SU-DHL-6 (cell line): ENCODE measurements at regions not wholly inside any gene's neighbourhood (a gene's known extent, or its start where the extent isn't known, plus 50 kb on each side); places are given as distances from the start of the nearest gene placed in this dataset.

Experiments used
- H2AFZ ChIP-seq: fragments of 200-600 bp; sonication (generic); 2 replicates; pipeline ENCODE4 v1.6.1; 2014; ENCODE audit warnings: low read depth, mild to moderate bottlenecking, moderate library complexity, mixed read lengths, antibody characterized with exemption, low read length; ENCODE audit not compliant: severe bottlenecking
- H3F3A ChIP-seq: fragments of 200-600 bp; shearing (Covaris generic); 2 replicates; pipeline ENCODE4 v1.6.0; 2016; ENCODE audit warnings: antibody characterized with exemption, mild to moderate bottlenecking; ENCODE audit not compliant: insufficient read depth
- H3K27ac ChIP-seq: fragments of 200-600 bp; sonication (generic); 2 replicates; pipeline ENCODE4 v1.5.1; 2016; ENCODE audit warnings: low read depth, mild to moderate bottlenecking, low read length, moderate library complexity, mixed read lengths
- H3K27me3 ChIP-seq: fragments of 200-600 bp; sonication (generic), shearing (Covaris generic); 2 replicates; pipeline ENCODE4 v1.6.0; 2014; ENCODE audit warnings: mild to moderate bottlenecking, low read length
- H3K36me3 ChIP-seq: fragments of 200-600 bp; sonication (generic); 2 replicates; pipeline ENCODE4 v1.6.1; 2014; ENCODE audit warnings: mild to moderate bottlenecking, low read length, mixed read lengths
- H3K4me2 ChIP-seq: fragments of 300-600, 200-600 bp; shearing (Covaris generic), sonication (generic); 2 replicates; pipeline ENCODE4 v1.6.0; 2014; ENCODE audit warnings: low read length, low read depth, mild to moderate bottlenecking; ENCODE audit not compliant: poor library complexity, severe bottlenecking
- H3K4me3 ChIP-seq: fragments of 200-600 bp; sonication (generic); 2 replicates; pipeline ENCODE4 v1.5.1; 2014; ENCODE audit warnings: antibody characterized with exemption, low read length, mild to moderate bottlenecking, mixed read lengths; ENCODE audit not compliant: insufficient read depth, poor library complexity, severe bottlenecking
- H3K79me2 ChIP-seq: fragments of 200-600 bp; sonication (generic); 2 replicates; pipeline ENCODE4 v1.6.1; 2014; ENCODE audit warnings: mild to moderate bottlenecking, low read length, moderate library complexity; ENCODE audit not compliant: insufficient read depth
- H3K9ac ChIP-seq: fragments of 200-600 bp; sonication (generic); 2 replicates; pipeline ENCODE4 v1.7.0; 2014; ENCODE audit warnings: mild to moderate bottlenecking, low read length
- H3K9me2 ChIP-seq: fragments of 200-600 bp; sonication (generic); replicated peaks from 2 replicates; pipeline ENCODE4 v1.6.1; 2014; ENCODE audit warnings: low read length; ENCODE audit not compliant: insufficient read depth
- H3K9me3 ChIP-seq: fragments of 200-600 bp; sonication (generic); 2 replicates; pipeline ENCODE4 v1.6.1; 2014; ENCODE audit warnings: low read length, mixed read lengths; ENCODE audit not compliant: insufficient read depth
- H4K20me1 ChIP-seq: fragments of 200-600 bp; sonication (generic); 2 replicates; pipeline ENCODE4 v1.6.1; 2014; ENCODE audit warnings: low read depth, mild to moderate bottlenecking, antibody characterized with exemption, low read length, moderate library complexity, mixed read lengths
- CTCF ChIP-seq: fragments of 200-600 bp; sonication (generic); IDR thresholded peaks from one replicate; pipeline ENCODE4 v1.5.1; 2017; ENCODE audit warnings: antibody characterized with exemption, mild to moderate bottlenecking, low read length, moderate library complexity; ENCODE audit not compliant: insufficient read depth, poor library complexity, severe bottlenecking
- EZH2phosphoT487 ChIP-seq: fragments of 200-600 bp; sonication (generic), shearing (Covaris generic); conservative IDR thresholded peaks from 2 replicates; pipeline ENCODE4 v1.6.1; 2018; ENCODE audit warnings: mild to moderate bottlenecking, antibody characterized with exemption, low read length, moderate library complexity, mixed read lengths

DNA sequence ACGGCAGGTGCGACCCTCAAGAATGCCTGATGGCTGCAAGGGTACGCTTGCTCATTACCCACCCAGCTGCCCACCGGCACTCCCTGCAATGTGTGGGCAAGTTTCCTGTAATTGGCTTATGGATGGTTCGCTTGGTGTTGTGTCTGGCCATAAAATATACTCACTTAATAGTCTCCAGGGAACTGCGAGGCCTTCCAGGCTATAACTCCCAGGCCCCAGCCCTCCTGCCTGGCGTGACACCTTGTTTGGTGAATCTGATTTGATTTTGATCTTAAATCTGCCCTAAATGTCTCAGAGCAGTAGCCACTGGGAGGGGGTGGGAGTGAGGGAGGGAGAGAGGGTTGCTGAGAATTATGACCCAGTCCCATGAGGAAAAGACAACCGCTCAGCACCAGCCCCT is 572.2 kb downstream of the BUD13 start:
- no peak overlapping the region for H3K9ac ChIP-seq
- H3F3A ChIP-seq, result no peaks in the 10 kb centered on the region
- TF ChIP-seq CTCF, result no peak
- no peak for TF ChIP-seq EZH2phosphoT487
- H3K9me3 ChIP-seq, result no peaks in the 10 kb centered on the region
- H3K36me3 ChIP-seq, result no peaks in the 10 kb centered on the region
- no peak overlapping the region for H3K4me3 ChIP-seq
- no peaks in the 10 kb centered on the region for H4K20me1 ChIP-seq
- H3K4me2 ChIP-seq, result no peak overlapping the region
- H3K79me2 ChIP-seq, result no peaks in the 10 kb centered on the region
- no peaks in the 10 kb centered on the region for H3K27me3 ChIP-seq
- no peak overlapping the region for H2AFZ ChIP-seq
- no peaks in the 10 kb centered on the region for H3K9me2 ChIP-seq
- no peak overlapping the region for H3K27ac ChIP-seq

DNA sequence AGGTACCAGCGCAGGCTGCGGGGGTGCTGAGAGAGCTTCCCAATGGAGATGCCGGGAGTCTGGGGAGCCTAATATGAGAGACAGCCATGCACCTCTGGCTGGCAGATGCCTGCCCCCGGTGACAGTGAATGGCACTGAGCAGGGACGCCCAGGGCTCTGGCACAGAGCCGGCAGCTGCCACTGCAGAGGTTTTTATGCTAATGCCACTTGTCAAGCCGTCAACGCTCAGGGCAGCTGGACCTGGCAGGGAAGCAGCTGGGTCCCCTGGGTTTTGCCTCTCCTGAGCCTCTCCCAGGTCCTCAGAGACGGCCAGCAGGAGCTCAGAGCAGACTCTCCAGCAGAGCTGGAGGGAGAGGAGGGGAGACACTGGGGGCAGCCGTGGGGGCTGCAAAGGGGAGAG is 573.6 kb downstream of the BUD13 start:
- Histone ChIP-seq H3K9me2 (no peaks in the 10 kb centered on the region), H4K20me1 (no peaks in the 10 kb centered on the region), H3K27ac (no peak overlapping the region), H3K27me3 (no peaks in the 10 kb centered on the region), H3K79me2 (no peaks in the 10 kb centered on the region), H3F3A (no peaks in the 10 kb centered on the region), H3K9ac (no peak overlapping the region), H2AFZ (no peak overlapping the region), H3K9me3 (no peaks in the 10 kb centered on the region), H3K4me2 (no peak overlapping the region), H3K4me3 (no peak overlapping the region), H3K36me3 (no peaks in the 10 kb centered on the region)
- no peak for TF ChIP-seq CTCF
- TF ChIP-seq EZH2phosphoT487, result no peak

DNA sequence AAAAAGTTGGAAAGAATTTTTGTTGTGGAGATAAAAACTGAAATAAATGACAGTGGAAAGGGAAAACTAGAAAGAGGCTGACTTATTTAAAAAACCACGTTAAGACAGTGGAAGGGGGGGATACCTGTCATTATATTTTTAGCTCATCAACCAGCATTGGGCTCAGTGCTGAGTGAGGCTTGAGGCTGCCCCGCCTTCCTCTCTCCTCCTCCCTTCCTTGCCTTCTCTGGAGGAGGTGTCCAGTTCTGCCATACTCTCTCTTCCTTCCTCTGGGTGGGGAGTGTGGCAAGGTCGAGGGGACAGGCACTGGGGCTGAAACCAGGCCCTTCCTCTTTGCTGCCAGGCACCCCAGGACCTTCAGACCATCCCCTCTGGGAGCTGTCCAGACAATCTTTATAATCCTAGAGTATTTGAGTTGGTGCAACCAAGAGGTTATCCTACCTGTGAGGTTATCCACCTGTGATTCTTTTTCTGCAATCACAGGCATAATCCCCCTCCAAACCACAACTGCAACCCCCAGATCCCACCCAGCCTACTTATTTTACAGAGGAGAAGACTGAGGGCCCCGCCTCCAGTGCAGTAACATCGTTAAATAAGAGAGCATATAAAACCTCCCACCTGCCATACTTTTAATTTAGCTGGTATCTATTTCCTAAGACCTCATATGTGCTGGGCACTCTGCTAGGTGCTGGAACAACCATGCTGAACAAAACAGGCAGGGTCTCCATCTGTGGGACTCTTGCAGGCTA is 578.5 kb downstream of the BUD13 start:
- TF ChIP-seq CTCF (no peak), EZH2phosphoT487 (no peak)
- no peak overlapping the region for H3K27ac ChIP-seq
- no peaks in the 10 kb centered on the region for H3K79me2 ChIP-seq
- H3K9ac ChIP-seq, result no peak overlapping the region
- H3F3A ChIP-seq, result no peaks in the 10 kb centered on the region
- H3K9me2 ChIP-seq, result no peaks in the 10 kb centered on the region
- no peak overlapping the region for H3K4me2 ChIP-seq
- no peaks in the 10 kb centered on the region for H3K27me3 ChIP-seq
- H3K4me3 ChIP-seq, result no peak overlapping the region
- no peaks in the 10 kb centered on the region for H3K36me3 ChIP-seq
- no peak overlapping the region for H2AFZ ChIP-seq
- no peaks in the 10 kb centered on the region for H4K20me1 ChIP-seq
- H3K9me3 ChIP-seq, result no peaks in the 10 kb centered on the region
